NCI-H2029 (cell line): ENCODE measurements at regions not wholly inside any gene's neighbourhood (a gene's known extent, or its start where the extent isn't known, plus 50 kb on each side); places are given as distances from the start of the nearest gene placed in this dataset.

Experiments used
- DNase-seq: peaks from one replicate; lab custom pipeline; 2025; lab: John Stamatoyannopoulos, UW

- DNase-seq = no peak
Observed at GRCh38 chr16:86041215-86041614, 142.3 kb downstream of the IRF8 start.

GRCh38 chr16:86041807-86042206 lies 142.8 kb downstream of the IRF8 start:
- no peak for DNase-seq

GRCh38 chr16:86042393-86042792 lies 143.4 kb downstream of the IRF8 start:
- DNase-seq = no peak

- no peak for DNase-seq
Observed at GRCh38 chr16:86042996-86043725, 144.2 kb downstream of the IRF8 start.

- DNase-seq = no peak
Observed at GRCh38 chr16:86044241-86044671, 145.3 kb downstream of the IRF8 start.

GRCh38 chr16:86044881-86045590 lies 146.1 kb downstream of the IRF8 start:
- peak; percentile 69 for DNase-seq

- DNase-seq = no peak
Observed at GRCh38 chr16:86045591-86045971, 146.6 kb downstream of the IRF8 start.

GRCh38 chr16:86046026-86046425 lies 147.1 kb downstream of the IRF8 start:
- DNase-seq = no peak

- no peak for DNase-seq
Observed at GRCh38 chr16:86046667-86047270, 147.8 kb downstream of the IRF8 start.

- no peak for DNase-seq
Observed at GRCh38 chr16:86048221-86048620, 149.3 kb downstream of the IRF8 start.

GRCh38 chr16:86048882-86049585 lies 150.1 kb downstream of the IRF8 start:
- no peak for DNase-seq

- no peak for DNase-seq
Observed at GRCh38 chr16:86049641-86050040, 150.7 kb downstream of the IRF8 start.

GRCh38 chr16:86050111-86050510 lies 151.1 kb downstream of the IRF8 start:
- DNase-seq = no peak

GRCh38 chr16:86050591-86051367 lies 151.8 kb downstream of the IRF8 start:
- DNase-seq = no peak

GRCh38 chr16:86051368-86052114 lies 152.6 kb downstream of the IRF8 start:
- no peak for DNase-seq

- DNase-seq = no peak
Observed at GRCh38 chr16:86052115-86052670, 153.2 kb downstream of the IRF8 start.

GRCh38 chr16:86052926-86053325 lies 154.0 kb downstream of the IRF8 start:
- DNase-seq = no peak

- DNase-seq = no peak
Observed at GRCh38 chr16:86059253-86060171, 160.6 kb downstream of the IRF8 start.
